Choroid plexus epithelial cell (primary cell): ENCODE measurements at regions not wholly inside any gene's neighbourhood (a gene's known extent, or its start where the extent isn't known, plus 50 kb on each side); places are given as distances from the start of the nearest gene placed in this dataset.
"Not testable (repeated sequence)": the region's sequence is repeated elsewhere in the genome, so short reads cannot be mapped to it uniquely, and the experiment has no call there.

Experiments
- DNase-seq: peaks from one replicate; pipeline ENCODE4 v3.0.0-alpha.2; 2010; ENCODE audit warnings: low read depth
- H3K4me3 ChIP-seq: 2 replicates; pipeline ENCODE4 v1.5.1; 2011; ENCODE audit warnings: low read depth, mild to moderate bottlenecking, control low read depth, low read length, moderate library complexity
- CTCF ChIP-seq: conservative IDR thresholded peaks from 2 replicates; pipeline ENCODE4 v1.5.1; 2011; ENCODE audit warnings: low read depth, mild to moderate bottlenecking, control low read depth, inconsistent platforms, low read length, moderate library complexity

GRCh38 chr6:11419763-11420453 is 117.6 kb upstream of the TMEM170B start:
- no peak for DNase-seq
- no peak for TF ChIP-seq CTCF

GRCh38 chr6:11418290-11418905 is 119.2 kb upstream of the TMEM170B start:
- H3K4me3 ChIP-seq: no peak overlapping the region
- no peak for DNase-seq
- no peak for TF ChIP-seq CTCF

More at GRCh38 chr6:11419763-11420453, 117.6 kb upstream of the TMEM170B start:
- H3K4me3 ChIP-seq: no peak overlapping the region

- TF ChIP-seq CTCF: no peak
- H3K4me3 ChIP-seq: no peak overlapping the region
- no peak for DNase-seq
Measured at GRCh38 chr6:11416936-11417576, 120.5 kb upstream of the TMEM170B start.

DNA sequence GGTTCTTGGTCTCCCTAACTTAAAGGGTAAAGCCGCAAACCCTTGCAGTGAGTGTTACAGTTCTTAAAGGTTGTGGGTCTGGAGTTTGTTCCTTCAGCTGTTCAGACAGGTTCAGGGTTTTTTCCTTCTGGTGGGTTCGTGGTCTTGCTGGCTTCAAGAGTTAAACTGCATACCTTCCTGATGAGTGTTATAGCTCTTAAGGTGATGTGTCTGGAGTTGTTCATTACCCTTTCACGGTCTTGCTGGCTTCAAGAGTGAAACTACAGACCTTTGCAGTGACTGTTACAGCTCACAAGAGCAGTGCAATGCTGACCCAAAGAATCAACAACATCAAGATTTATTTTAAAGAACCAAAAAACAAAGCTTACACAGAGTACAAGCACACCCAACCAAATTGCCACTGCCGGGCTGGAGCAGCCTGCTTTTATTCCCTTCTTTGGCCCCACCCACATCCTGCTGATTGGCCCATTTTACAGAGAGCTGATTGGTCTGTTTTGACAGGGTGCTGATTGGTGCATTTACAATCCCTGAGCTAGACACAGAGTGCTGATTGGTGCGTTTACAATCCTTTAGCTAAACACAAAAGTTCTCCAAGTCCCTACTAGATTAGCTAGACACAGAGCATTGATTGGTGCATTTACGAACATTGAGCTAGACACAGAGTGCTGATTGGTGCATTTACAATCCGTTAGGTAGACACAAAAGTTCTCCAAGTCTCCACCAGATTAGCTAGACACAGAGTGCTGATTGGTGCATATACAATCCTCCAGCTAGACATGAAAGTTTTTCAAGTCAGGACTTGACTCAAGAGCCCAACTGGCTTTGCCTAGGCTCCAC is 121.2 kb upstream of the TMEM170B start:
- H3K4me3 ChIP-seq: not testable (repeated sequence)
- peak; percentile 42 for DNase-seq

DNA sequence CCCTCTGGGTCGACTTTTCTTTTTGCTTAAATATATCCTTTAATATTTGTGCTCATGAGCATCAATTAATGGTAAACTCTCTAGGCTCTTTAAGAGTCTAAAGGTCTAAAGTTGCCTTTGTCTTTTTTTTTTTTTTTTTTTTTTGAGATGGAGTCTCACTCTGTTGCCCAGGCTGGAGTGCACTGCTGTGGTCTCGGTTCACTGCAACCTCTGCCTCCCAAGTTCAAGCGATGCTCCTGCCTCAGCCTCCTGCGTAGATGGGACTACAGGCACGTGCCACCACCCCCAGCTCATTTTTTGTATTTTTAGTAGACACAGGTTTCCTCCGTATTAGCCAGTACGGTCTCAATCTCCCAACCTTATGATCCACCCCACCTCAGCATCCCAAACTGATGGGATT is 122.0 kb upstream of the TMEM170B start:
- DNase-seq: no peak
- no peak overlapping the region for H3K4me3 ChIP-seq
- TF ChIP-seq CTCF: no peak

GRCh38 chr6:11414176-11414963 is 123.2 kb upstream of the TMEM170B start:
- peak; percentile 38 for DNase-seq
- no peak overlapping the region for H3K4me3 ChIP-seq
- no peak for TF ChIP-seq CTCF
